Panc1 (cell line): ENCODE measurements at regions not wholly inside any gene's neighbourhood (a gene's known extent, or its start where the extent isn't known, plus 50 kb on each side); places are given as distances from the start of the nearest gene placed in this dataset.

ENCODE experiments used
- ATAC-seq: fragments of 200-7000 bp; cut with Tn5 transposase; 2 replicates; pipeline ENCODE4 v1.9.1; 2020; ENCODE audit warnings: mild to moderate bottlenecking, moderate library complexity
- BruUV-seq: library from RNA; stranded (reverse); fragments of 400-500 nt; replicated peaks from 2 replicates; lab custom pipeline; 2021; lab: Mats Ljungman, UMichigan
- CTCF ChIA-PET: fragments of 300-600 bp; sonication (Branson Sonifier 250); formaldehyde crosslinking; loops from one replicate; lab custom pipeline; 2022; ENCODE audit warnings: antibody characterized with exemption; lab: Charles Lee
- POLR2A ChIA-PET: fragments of 300-600 bp; sonication (Branson Sonifier 250); formaldehyde crosslinking; loops from one replicate; lab custom pipeline; 2022; ENCODE audit warnings: antibody characterized with exemption; lab: Charles Lee
- DNase-seq: peaks from one replicate; pipeline ENCODE4 v3.0.0-alpha.2; 2010; ENCODE audit warnings: low read depth, low spot score
- H3K27ac ChIP-seq: 2 replicates; pipeline ENCODE4 v1.5.1; 2011; ENCODE audit warnings: mild to moderate bottlenecking, low read length, inconsistent platforms
- H3K27me3 ChIP-seq: fragments of 200-500 bp; sonication (Bioruptor generic); 2 replicates; pipeline ENCODE4 v1.6.0; 2014; ENCODE audit warnings: low read length, inconsistent platforms; ENCODE audit not compliant: control insufficient read depth, insufficient read depth
- H3K36me3 ChIP-seq: fragments of 200-500 bp; sonication (Bioruptor generic); 2 replicates; pipeline ENCODE4 v1.5.1; 2014; ENCODE audit warnings: inconsistent platforms, mild to moderate bottlenecking, low read length, moderate library complexity; ENCODE audit not compliant: control insufficient read depth, insufficient read depth
- H3K4me1 ChIP-seq: 2 replicates; pipeline ENCODE4 v1.5.1; 2011; ENCODE audit warnings: inconsistent platforms, mild to moderate bottlenecking, low read length, moderate library complexity; ENCODE audit not compliant: control insufficient read depth, insufficient read depth
- H3K4me3 ChIP-seq, 2 experiments: 2 replicates each; pipeline ENCODE4 v1.5.1; 2011 to 2012; ENCODE audit warnings: low read depth in 2 of 2, low read length in 2 of 2, mild to moderate bottlenecking in 2 of 2, inconsistent platforms in 1 of 2, moderate library complexity in 1 of 2
- H3K9me3 ChIP-seq: fragments of 200-500 bp; sonication (Bioruptor generic); 2 replicates; pipeline ENCODE4 v1.5.1; 2014; ENCODE audit warnings: low read depth, mild to moderate bottlenecking, inconsistent platforms, low read length, moderate library complexity; ENCODE audit not compliant: control insufficient read depth, insufficient read depth
- POLR2AphosphoS5 ChIP-seq: IDR thresholded peaks from 2 replicates; pipeline ENCODE4 v1.6.1; 2012; ENCODE audit warnings: mild to moderate bottlenecking, low read depth, low read length, moderate library complexity
- SIN3A ChIP-seq: IDR thresholded peaks from 2 replicates; pipeline ENCODE4 v1.6.1; 2012; ENCODE audit warnings: low read depth, mild to moderate bottlenecking, low read length, moderate library complexity, borderline replicate concordance; ENCODE audit not compliant: insufficient read depth
- TCF7L2 ChIP-seq: IDR thresholded peaks from 2 replicates; pipeline ENCODE4 v1.6.1; 2011; ENCODE audit warnings: mild to moderate bottlenecking, low read depth, low read length, inconsistent platforms
- in situ Hi-C: cut with HindIII; loops from 2 replicates; pipeline ENCODE4 v1.10.0; 2016; ENCODE audit warnings: low sequenced_read_pairs, low pct_unique_long_range_greater_than_20kb
- intact Hi-C: fragments of 100-400 bp; cut with micrococcal nuclease; formaldehyde crosslinking; loops from one replicate; pipeline ENCODE4 v1.10.0; 2022; ENCODE audit not compliant: unreplicated experiment
- TF ChIP-seq, protein P1 (sequence below): fragments of 450-650 bp; IDR thresholded peaks from 2 replicates; pipeline ENCODE4 v1.5.1; 2017; ENCODE audit warnings: mild to moderate bottlenecking
- TF ChIP-seq, protein P2 (sequence below), 2 experiments: IDR thresholded peaks; 2 replicates each; pipeline ENCODE4 v1.6.1; 2011 to 2012; ENCODE audit warnings: low read depth in 2 of 2, control low read depth in 1 of 2, low read length in 1 of 2, mild to moderate bottlenecking in 1 of 2, moderate library complexity in 1 of 2; ENCODE audit not compliant: insufficient read depth in 1 of 2

DNA sequence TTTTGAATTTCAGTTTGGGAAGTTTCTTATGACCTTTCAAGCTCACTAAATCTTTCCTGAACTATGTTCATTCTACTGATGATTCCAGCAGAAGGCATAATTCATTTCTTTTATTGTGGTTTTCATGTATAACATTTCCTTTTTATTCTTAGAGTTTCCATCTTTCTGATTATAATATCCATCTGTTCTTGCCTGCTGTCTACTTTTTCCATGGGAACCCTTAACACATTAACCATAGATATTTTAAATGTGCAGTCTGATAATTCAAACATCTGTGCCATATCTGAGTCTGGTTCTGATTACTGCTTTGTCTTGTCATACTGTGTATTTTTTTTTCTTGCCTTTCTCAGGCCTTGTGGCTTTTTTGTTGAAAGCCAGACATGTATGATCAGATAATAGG, 234.7 kb downstream of the COX7B2 start:
- CTCF ChIA-PET = no interaction called here
- in situ Hi-C loops = no loop called here
- no peaks in the 10 kb centered on the region for H3K9me3 ChIP-seq
- TF ChIP-seq, protein P1, sequence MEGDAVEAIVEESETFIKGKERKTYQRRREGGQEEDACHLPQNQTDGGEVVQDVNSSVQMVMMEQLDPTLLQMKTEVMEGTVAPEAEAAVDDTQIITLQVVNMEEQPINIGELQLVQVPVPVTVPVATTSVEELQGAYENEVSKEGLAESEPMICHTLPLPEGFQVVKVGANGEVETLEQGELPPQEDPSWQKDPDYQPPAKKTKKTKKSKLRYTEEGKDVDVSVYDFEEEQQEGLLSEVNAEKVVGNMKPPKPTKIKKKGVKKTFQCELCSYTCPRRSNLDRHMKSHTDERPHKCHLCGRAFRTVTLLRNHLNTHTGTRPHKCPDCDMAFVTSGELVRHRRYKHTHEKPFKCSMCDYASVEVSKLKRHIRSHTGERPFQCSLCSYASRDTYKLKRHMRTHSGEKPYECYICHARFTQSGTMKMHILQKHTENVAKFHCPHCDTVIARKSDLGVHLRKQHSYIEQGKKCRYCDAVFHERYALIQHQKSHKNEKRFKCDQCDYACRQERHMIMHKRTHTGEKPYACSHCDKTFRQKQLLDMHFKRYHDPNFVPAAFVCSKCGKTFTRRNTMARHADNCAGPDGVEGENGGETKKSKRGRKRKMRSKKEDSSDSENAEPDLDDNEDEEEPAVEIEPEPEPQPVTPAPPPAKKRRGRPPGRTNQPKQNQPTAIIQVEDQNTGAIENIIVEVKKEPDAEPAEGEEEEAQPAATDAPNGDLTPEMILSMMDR = no peak
- no peak for TF ChIP-seq TCF7L2
- no peak overlapping the region for H3K27ac ChIP-seq
- intact Hi-C loops = no loop called here
- H3K36me3 ChIP-seq = no peaks in the 10 kb centered on the region
- H3K4me3 ChIP-seq = no peak overlapping the region
- ATAC-seq (no peak), DNase-seq (no peak)
- BruUV-seq = no TSS peak
- H3K4me1 ChIP-seq = no peaks in the 10 kb centered on the region
- no peaks in the 10 kb centered on the region for H3K27me3 ChIP-seq
- POLR2A ChIA-PET = no interaction called here

DNA sequence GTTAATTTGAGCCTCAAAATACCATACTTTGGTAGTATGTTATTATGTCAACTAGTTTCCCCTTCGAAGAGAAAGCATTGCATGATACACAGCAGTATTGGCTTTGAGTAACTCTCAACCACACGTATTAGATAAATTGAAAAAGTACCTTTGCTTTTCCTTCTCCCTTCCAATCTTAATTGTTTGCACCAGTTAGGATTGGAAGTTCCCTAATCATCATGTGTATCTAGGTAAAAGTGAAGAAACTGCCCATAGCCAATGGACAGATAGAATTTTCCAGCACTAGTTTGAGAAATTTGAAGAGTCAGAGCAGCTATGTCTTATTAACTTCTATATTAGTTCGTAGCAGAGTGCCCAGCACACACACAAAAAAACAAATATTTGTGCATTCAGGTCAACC, 241.3 kb downstream of the COX7B2 start:
- POLR2A ChIA-PET = no interaction called here
- Histone ChIP-seq H3K27me3 (no peaks in the 10 kb centered on the region), H3K4me3 (no peak overlapping the region), H3K36me3 (no peaks in the 10 kb centered on the region), H3K4me1 (no peaks in the 10 kb centered on the region), H3K27ac (no peak overlapping the region), H3K9me3 (no peaks in the 10 kb centered on the region)
- in situ Hi-C loops (no loop called here), intact Hi-C loops (no loop called here)
- ATAC-seq = no peak
- no TSS peak for BruUV-seq
- CTCF ChIA-PET = no interaction called here
- TF ChIP-seq SIN3A = no peak
- TF ChIP-seq, protein P2, sequence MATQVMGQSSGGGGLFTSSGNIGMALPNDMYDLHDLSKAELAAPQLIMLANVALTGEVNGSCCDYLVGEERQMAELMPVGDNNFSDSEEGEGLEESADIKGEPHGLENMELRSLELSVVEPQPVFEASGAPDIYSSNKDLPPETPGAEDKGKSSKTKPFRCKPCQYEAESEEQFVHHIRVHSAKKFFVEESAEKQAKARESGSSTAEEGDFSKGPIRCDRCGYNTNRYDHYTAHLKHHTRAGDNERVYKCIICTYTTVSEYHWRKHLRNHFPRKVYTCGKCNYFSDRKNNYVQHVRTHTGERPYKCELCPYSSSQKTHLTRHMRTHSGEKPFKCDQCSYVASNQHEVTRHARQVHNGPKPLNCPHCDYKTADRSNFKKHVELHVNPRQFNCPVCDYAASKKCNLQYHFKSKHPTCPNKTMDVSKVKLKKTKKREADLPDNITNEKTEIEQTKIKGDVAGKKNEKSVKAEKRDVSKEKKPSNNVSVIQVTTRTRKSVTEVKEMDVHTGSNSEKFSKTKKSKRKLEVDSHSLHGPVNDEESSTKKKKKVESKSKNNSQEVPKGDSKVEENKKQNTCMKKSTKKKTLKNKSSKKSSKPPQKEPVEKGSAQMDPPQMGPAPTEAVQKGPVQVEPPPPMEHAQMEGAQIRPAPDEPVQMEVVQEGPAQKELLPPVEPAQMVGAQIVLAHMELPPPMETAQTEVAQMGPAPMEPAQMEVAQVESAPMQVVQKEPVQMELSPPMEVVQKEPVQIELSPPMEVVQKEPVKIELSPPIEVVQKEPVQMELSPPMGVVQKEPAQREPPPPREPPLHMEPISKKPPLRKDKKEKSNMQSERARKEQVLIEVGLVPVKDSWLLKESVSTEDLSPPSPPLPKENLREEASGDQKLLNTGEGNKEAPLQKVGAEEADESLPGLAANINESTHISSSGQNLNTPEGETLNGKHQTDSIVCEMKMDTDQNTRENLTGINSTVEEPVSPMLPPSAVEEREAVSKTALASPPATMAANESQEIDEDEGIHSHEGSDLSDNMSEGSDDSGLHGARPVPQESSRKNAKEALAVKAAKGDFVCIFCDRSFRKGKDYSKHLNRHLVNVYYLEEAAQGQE (IDR thresholded peaks at IDR 0.05; ENCODE audit: insufficient read depth in 1 of 2, low read depth in 2 of 2, low read length in 1 of 2) = no peak
- TF ChIP-seq, protein P1 = no peak
- no peak for TF ChIP-seq TCF7L2
- TF ChIP-seq POLR2AphosphoS5 = no peak
- no peak for DNase-seq

DNA sequence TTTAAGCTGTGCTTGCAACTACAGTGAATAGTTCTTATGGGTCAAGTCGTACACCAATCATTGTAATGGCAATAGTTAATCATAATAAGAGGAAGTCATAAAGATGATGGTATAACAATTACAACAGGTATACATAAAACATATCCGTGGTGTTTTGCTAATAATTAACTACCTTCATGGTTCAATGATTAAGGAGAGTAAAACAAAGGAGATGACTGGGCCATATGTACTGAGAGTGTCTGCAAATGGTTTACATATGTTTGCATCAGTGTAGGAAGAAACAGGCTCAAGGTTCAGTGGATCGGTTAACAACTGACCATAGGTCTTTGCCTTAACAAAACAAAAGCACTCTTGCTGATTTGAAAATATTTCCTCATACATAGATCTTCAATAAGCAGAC, 253.0 kb downstream of the COX7B2 start:
- no peak overlapping the region for H3K4me3 ChIP-seq
- POLR2A ChIA-PET = no interaction called here
- CTCF ChIA-PET = no interaction called here
- DNase-seq (no peak), ATAC-seq (no peak)
- no peaks in the 10 kb centered on the region for H3K4me1 ChIP-seq
- BruUV-seq = no TSS peak
- intact Hi-C loops = no loop called here
- in situ Hi-C loops = no loop called here
- H3K27me3 ChIP-seq = no peaks in the 10 kb centered on the region
- TF ChIP-seq TCF7L2 = no peak
- TF ChIP-seq, protein P2 (IDR thresholded peaks at IDR 0.05; ENCODE audit: insufficient read depth in 1 of 2, low read depth in 2 of 2, low read length in 1 of 2) = no peak
- TF ChIP-seq, protein P1 = no peak
- no peaks in the 10 kb centered on the region for H3K9me3 ChIP-seq
- no peaks in the 10 kb centered on the region for H3K36me3 ChIP-seq
- no peak overlapping the region for H3K27ac ChIP-seq
